ENCODE measurements at regions not wholly inside any gene's neighbourhood (a gene's known extent, or its start where the extent isn't known, plus 50 kb on each side); places are given as distances from the start of the nearest gene placed in this dataset.

- Histone ChIP-seq H3K36me3 (ENCODE audit: control insufficient read depth in 2 of 2, insufficient read depth in 2 of 2, low read length in 2 of 2) (no peaks in the 10 kb centered on the region), H3K27ac (ENCODE audit: low read length) (no peak overlapping the region), H3K4me1 (ENCODE audit: control insufficient read depth, insufficient read depth, low read length) (no peaks in the 10 kb centered on the region), H3K9me3 (ENCODE audit: control insufficient read depth in 2 of 2, low read length in 2 of 2) (no peaks in the 10 kb centered on the region), H3K9ac (ENCODE audit: low read length in 2 of 2) (no peak overlapping the region), H3K27me3 (ENCODE audit: control insufficient read depth in 1 of 2, insufficient read depth in 2 of 2, low read length in 2 of 2) (no peaks in the 10 kb centered on the region), H3K4me3 (ENCODE audit: low read length in 2 of 2) (no peak overlapping the region)
These were observed 268.1 kb downstream of the PLOD2 start for GRCh38 chr3:145892869-145893268.

DNA sequence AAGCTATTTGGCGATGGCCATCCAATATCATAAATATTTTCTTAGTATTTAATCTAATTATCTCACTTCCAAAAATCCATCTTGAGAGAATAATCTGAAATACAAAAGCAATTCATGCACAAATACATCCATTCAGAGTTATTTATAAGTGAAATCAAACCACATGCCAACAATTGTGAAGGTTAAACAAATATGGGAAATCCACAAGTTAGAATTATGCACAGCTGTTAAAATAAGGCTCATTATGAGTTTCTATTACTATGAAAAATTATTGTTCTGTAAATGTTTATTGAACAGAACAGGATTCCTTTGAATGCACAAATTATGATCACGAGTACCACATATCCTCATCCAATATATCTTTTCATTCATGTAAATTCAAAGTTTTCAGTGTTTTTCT is 267.7 kb downstream of the PLOD2 start:
- no peaks in the 10 kb centered on the region for H3K9me3 ChIP-seq (ENCODE audit: control insufficient read depth in 2 of 2, low read length in 2 of 2)
- no peaks in the 10 kb centered on the region for H3K36me3 ChIP-seq (ENCODE audit: control insufficient read depth in 2 of 2, insufficient read depth in 2 of 2, low read length in 2 of 2)
- H3K4me3 ChIP-seq (ENCODE audit: low read length in 2 of 2): no peak overlapping the region
- H3K9ac ChIP-seq (ENCODE audit: low read length in 2 of 2): no peak overlapping the region
- no peaks in the 10 kb centered on the region for H3K4me1 ChIP-seq (ENCODE audit: control insufficient read depth, insufficient read depth, low read length)
- no peak overlapping the region for H3K27ac ChIP-seq (ENCODE audit: low read length)
- no peaks in the 10 kb centered on the region for H3K27me3 ChIP-seq (ENCODE audit: control insufficient read depth in 1 of 2, insufficient read depth in 2 of 2, low read length in 2 of 2)

GRCh38 chr3:145898487-145898886 is 262.5 kb downstream of the PLOD2 start:
- Histone ChIP-seq H3K9ac (ENCODE audit: low read length in 2 of 2) (peak overlapping the region in 1 of 2 donors; percentile 13), H3K27me3 (ENCODE audit: control insufficient read depth in 1 of 2, insufficient read depth in 2 of 2, low read length in 2 of 2) (no peaks in the 10 kb centered on the region), H3K4me1 (ENCODE audit: control insufficient read depth, insufficient read depth, low read length) (no peaks in the 10 kb centered on the region), H3K4me3 (ENCODE audit: low read length in 2 of 2) (peak overlapping the region; percentile 43 to 64), H3K9me3 (ENCODE audit: control insufficient read depth in 2 of 2, low read length in 2 of 2) (no peaks in the 10 kb centered on the region), H3K27ac (ENCODE audit: low read length) (no peak overlapping the region), H3K36me3 (ENCODE audit: control insufficient read depth in 2 of 2, insufficient read depth in 2 of 2, low read length in 2 of 2) (no peaks in the 10 kb centered on the region)

GRCh38 chr3:145899241-145899640 is 261.7 kb downstream of the PLOD2 start:
- no peak overlapping the region for H3K9ac ChIP-seq (ENCODE audit: low read length in 2 of 2)
- no peaks in the 10 kb centered on the region for H3K27me3 ChIP-seq (ENCODE audit: control insufficient read depth in 1 of 2, insufficient read depth in 2 of 2, low read length in 2 of 2)
- no peaks in the 10 kb centered on the region for H3K36me3 ChIP-seq (ENCODE audit: control insufficient read depth in 2 of 2, insufficient read depth in 2 of 2, low read length in 2 of 2)
- H3K27ac ChIP-seq (ENCODE audit: low read length): no peak overlapping the region
- no peaks in the 10 kb centered on the region for H3K9me3 ChIP-seq (ENCODE audit: control insufficient read depth in 2 of 2, low read length in 2 of 2)
- H3K4me1 ChIP-seq (ENCODE audit: control insufficient read depth, insufficient read depth, low read length): no peaks in the 10 kb centered on the region
- no peak overlapping the region for H3K4me3 ChIP-seq (ENCODE audit: low read length in 2 of 2)

DNA sequence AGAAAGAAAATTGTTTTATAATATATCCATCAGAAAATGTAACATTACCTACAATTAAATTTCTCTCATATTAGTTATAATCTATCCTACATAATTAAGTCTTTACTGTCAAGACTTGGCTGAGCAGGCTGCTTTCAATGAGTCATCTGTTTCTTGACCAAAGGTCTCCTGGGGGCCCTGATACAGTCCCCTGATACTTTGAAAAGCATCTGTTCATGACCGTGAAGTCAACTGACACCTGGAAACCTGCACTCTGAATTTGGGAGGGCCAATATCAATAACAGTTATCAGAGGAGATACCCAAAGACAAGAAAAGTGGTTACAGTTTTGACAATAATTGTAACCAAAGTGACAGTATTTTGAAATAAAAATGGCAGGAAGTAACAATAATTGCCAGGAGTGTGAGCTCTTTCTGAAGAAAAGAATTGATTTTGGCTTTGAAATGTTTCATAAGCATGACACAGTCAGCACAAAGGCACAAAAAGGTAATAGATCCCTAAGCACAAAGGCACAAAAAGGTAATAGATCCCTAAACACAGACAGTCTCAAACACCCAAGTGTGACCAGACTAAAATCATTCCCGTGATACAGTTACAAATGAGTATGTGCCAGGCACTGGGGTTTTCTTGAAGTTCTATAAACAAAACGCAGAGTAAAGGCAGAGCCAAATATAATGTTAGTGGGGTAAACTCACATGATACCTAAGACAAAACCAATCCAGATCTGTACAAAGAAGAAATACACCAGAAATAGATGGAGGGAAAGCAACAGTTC is 260.7 kb downstream of the PLOD2 start:
- no peak overlapping the region for H3K9ac ChIP-seq (ENCODE audit: low read length in 2 of 2)
- H3K9me3 ChIP-seq (ENCODE audit: control insufficient read depth in 2 of 2, low read length in 2 of 2): no peaks in the 10 kb centered on the region
- no peaks in the 10 kb centered on the region for H3K4me1 ChIP-seq (ENCODE audit: control insufficient read depth, insufficient read depth, low read length)
- no peaks in the 10 kb centered on the region for H3K27me3 ChIP-seq (ENCODE audit: control insufficient read depth in 1 of 2, insufficient read depth in 2 of 2, low read length in 2 of 2)
- H3K4me3 ChIP-seq (ENCODE audit: low read length in 2 of 2): no peak overlapping the region
- H3K36me3 ChIP-seq (ENCODE audit: control insufficient read depth in 2 of 2, insufficient read depth in 2 of 2, low read length in 2 of 2): no peaks in the 10 kb centered on the region
- H3K27ac ChIP-seq (ENCODE audit: low read length): no peak overlapping the region

GRCh38 chr3:145902166-145902565 is 258.8 kb downstream of the PLOD2 start:
- H3K27me3 ChIP-seq (ENCODE audit: control insufficient read depth in 1 of 2, insufficient read depth in 2 of 2, low read length in 2 of 2): no peaks in the 10 kb centered on the region
- no peak overlapping the region for H3K9ac ChIP-seq (ENCODE audit: low read length in 2 of 2)
- no peak overlapping the region for H3K27ac ChIP-seq (ENCODE audit: low read length)
- H3K4me1 ChIP-seq (ENCODE audit: control insufficient read depth, insufficient read depth, low read length): no peaks in the 10 kb centered on the region
- H3K36me3 ChIP-seq (ENCODE audit: control insufficient read depth in 2 of 2, insufficient read depth in 2 of 2, low read length in 2 of 2): no peaks in the 10 kb centered on the region
- H3K4me3 ChIP-seq (ENCODE audit: low read length in 2 of 2): no peak overlapping the region
- H3K9me3 ChIP-seq (ENCODE audit: control insufficient read depth in 2 of 2, low read length in 2 of 2): no peaks in the 10 kb centered on the region

DNA sequence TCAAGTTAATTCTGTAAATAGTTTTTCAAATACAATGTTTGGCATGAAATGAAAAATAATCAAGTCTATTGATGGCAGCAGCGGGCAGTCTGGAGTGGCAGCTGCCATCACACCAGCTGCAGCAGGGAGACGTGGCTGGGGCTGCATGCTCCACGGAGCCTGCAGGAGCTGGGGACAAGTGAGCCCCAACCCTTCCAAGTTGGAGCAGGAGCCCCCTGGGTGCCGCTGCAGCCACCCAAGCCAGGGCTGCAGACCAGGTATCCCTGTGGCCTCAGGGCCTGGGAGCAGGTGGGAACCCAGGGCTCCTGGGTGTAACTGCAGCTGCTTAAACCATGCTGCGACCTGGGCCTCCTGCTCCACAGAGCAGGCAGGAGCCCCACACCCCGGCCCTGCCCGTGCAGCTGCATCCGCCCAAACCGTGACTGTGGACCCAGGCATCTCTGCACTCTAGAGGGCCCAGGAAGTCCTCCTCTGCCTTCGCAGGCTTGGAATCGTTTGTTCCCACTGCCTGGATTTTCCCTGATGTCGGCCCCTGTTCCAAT is 257.4 kb downstream of the PLOD2 start:
- Histone ChIP-seq H3K27ac (ENCODE audit: low read length) (no peak overlapping the region), H3K36me3 (ENCODE audit: control insufficient read depth in 2 of 2, insufficient read depth in 2 of 2, low read length in 2 of 2) (no peaks in the 10 kb centered on the region), H3K4me3 (ENCODE audit: low read length in 2 of 2) (no peak overlapping the region), H3K4me1 (ENCODE audit: control insufficient read depth, insufficient read depth, low read length) (no peaks in the 10 kb centered on the region), H3K9ac (ENCODE audit: low read length in 2 of 2) (no peak overlapping the region), H3K9me3 (ENCODE audit: control insufficient read depth in 2 of 2, low read length in 2 of 2) (no peaks in the 10 kb centered on the region), H3K27me3 (ENCODE audit: control insufficient read depth in 1 of 2, insufficient read depth in 2 of 2, low read length in 2 of 2) (no peaks in the 10 kb centered on the region)

DNA sequence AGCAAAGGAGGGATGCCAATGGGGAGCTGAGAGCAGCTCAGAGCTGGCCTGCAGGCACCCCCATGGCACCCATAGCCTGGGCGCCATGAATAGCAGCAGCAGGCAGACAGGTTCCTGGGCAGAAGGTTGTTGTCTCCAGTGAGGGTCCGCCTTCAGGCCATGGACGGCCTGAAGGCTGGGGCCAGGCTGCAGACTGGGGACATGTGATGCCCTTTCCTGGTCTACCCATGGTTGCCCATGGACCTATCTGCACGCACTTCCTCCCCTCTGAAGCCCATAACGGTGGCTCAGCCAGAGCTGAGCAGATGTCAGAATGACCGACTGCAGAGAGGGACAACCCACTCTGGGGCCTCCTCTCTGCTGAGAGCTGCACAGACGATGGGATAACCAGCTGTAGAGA is 256.8 kb downstream of the PLOD2 start:
- Histone ChIP-seq H3K4me1 (ENCODE audit: control insufficient read depth, insufficient read depth, low read length) (no peaks in the 10 kb centered on the region), H3K36me3 (ENCODE audit: control insufficient read depth in 2 of 2, insufficient read depth in 2 of 2, low read length in 2 of 2) (no peaks in the 10 kb centered on the region), H3K27me3 (ENCODE audit: control insufficient read depth in 1 of 2, insufficient read depth in 2 of 2, low read length in 2 of 2) (no peaks in the 10 kb centered on the region), H3K27ac (ENCODE audit: low read length) (no peak overlapping the region), H3K4me3 (ENCODE audit: low read length in 2 of 2) (no peak overlapping the region), H3K9me3 (ENCODE audit: control insufficient read depth in 2 of 2, low read length in 2 of 2) (no peaks in the 10 kb centered on the region), H3K9ac (ENCODE audit: low read length in 2 of 2) (no peak overlapping the region)

- no peak overlapping the region for H3K9ac ChIP-seq (ENCODE audit: low read length in 2 of 2)
- no peaks in the 10 kb centered on the region for H3K36me3 ChIP-seq (ENCODE audit: control insufficient read depth in 2 of 2, insufficient read depth in 2 of 2, low read length in 2 of 2)
- H3K27ac ChIP-seq (ENCODE audit: low read length): no peak overlapping the region
- H3K4me1 ChIP-seq (ENCODE audit: control insufficient read depth, insufficient read depth, low read length): no peaks in the 10 kb centered on the region
- no peaks in the 10 kb centered on the region for H3K9me3 ChIP-seq (ENCODE audit: control insufficient read depth in 2 of 2, low read length in 2 of 2)
- no peaks in the 10 kb centered on the region for H3K27me3 ChIP-seq (ENCODE audit: control insufficient read depth in 1 of 2, insufficient read depth in 2 of 2, low read length in 2 of 2)
- H3K4me3 ChIP-seq (ENCODE audit: low read length in 2 of 2): no peak overlapping the region
These were observed 254.7 kb downstream of the PLOD2 start for GRCh38 chr3:145906301-145906700.

DNA sequence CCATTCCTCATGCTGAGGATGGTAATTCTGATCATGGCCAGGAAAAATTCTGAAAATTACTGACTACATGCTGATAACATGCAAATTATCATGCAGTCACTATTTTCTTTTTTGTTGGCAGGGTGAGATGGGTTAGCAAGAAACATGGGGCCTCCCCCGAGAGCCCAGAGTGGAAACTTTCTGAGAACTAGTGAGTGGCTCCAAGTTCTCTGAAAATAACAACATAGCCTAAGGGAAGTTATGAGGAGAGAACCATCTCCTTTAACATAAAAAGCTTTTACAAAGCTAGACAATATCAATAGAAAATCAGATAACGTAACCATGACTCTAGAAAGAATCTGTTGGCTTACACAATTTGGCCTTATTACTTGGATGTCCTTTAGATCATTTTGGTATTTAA is 254.2 kb downstream of the PLOD2 start:
- Histone ChIP-seq H3K9ac (ENCODE audit: low read length in 2 of 2) (no peak overlapping the region), H3K9me3 (ENCODE audit: control insufficient read depth in 2 of 2, low read length in 2 of 2) (no peaks in the 10 kb centered on the region), H3K4me3 (ENCODE audit: low read length in 2 of 2) (no peak overlapping the region), H3K27me3 (ENCODE audit: control insufficient read depth in 1 of 2, insufficient read depth in 2 of 2, low read length in 2 of 2) (no peaks in the 10 kb centered on the region), H3K4me1 (ENCODE audit: control insufficient read depth, insufficient read depth, low read length) (no peaks in the 10 kb centered on the region), H3K27ac (ENCODE audit: low read length) (no peak overlapping the region), H3K36me3 (ENCODE audit: control insufficient read depth in 2 of 2, insufficient read depth in 2 of 2, low read length in 2 of 2) (no peaks in the 10 kb centered on the region)

DNA sequence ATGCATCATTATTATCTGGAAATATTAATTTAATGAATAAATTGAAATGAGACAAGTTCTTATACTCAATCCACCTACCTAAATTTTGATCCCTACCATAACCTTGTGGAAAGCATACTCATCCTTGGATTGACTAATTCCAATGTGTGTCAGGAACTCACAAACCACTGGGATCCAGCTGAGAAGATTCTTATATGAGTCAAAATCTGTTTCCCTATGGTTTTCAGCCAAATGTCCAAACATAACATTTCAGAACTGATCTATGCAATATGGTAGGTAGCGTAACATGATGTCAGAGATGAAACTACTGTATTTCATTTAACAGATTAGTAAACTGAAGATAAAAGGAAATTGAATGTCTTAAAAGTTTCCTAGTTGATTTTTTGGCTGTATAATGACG is 250.0 kb downstream of the PLOD2 start:
- H3K4me1 ChIP-seq (ENCODE audit: control insufficient read depth, insufficient read depth, low read length): no peaks in the 10 kb centered on the region
- H3K9ac ChIP-seq (ENCODE audit: low read length in 2 of 2): no peak overlapping the region
- no peaks in the 10 kb centered on the region for H3K9me3 ChIP-seq (ENCODE audit: control insufficient read depth in 2 of 2, low read length in 2 of 2)
- H3K27me3 ChIP-seq (ENCODE audit: control insufficient read depth in 1 of 2, insufficient read depth in 2 of 2, low read length in 2 of 2): no peaks in the 10 kb centered on the region
- H3K4me3 ChIP-seq (ENCODE audit: low read length in 2 of 2): no peak overlapping the region
- no peak overlapping the region for H3K27ac ChIP-seq (ENCODE audit: low read length)
- H3K36me3 ChIP-seq (ENCODE audit: control insufficient read depth in 2 of 2, insufficient read depth in 2 of 2, low read length in 2 of 2): no peaks in the 10 kb centered on the region

All from stomach smooth muscle (tissue), 2 donors.